HT-29 (cell line): ENCODE measurements at regions not wholly inside any gene's neighbourhood (a gene's known extent, or its start where the extent isn't known, plus 50 kb on each side); places are given as distances from the start of the nearest gene placed in this dataset.
"Not testable (repeated sequence)": the region's sequence is repeated elsewhere in the genome, so short reads cannot be mapped to it uniquely, and the experiment has no call there.

ENCODE experiments used
- DNase-seq: peaks from one replicate; pipeline ENCODE4 v3.0.0-alpha.2; 2015; ENCODE audit warnings: low spot score

- no peak for DNase-seq
Measured at GRCh38 chr7:106523482-106523881, 137.5 kb downstream of the CCDC71L start.

DNA sequence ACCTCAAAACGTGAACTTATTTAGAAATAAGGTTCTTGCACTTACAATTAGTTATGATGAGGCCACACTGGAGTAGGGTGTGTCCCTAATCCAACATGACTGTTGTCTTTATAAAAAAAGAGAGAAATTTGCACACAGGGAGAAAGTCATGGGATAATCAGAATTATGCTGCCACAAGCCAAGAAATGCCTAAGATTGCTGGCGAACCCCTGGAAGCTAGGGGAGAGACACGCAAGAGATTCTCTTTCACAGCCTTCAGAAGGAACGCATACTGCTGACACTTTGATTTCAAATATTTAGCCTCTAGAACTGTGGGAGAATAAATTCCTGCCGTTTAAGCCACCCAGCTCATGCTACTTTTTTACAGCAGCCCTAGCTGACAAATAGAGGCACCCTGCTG lies 138.3 kb downstream of the CCDC71L start:
- no peak for DNase-seq

DNA sequence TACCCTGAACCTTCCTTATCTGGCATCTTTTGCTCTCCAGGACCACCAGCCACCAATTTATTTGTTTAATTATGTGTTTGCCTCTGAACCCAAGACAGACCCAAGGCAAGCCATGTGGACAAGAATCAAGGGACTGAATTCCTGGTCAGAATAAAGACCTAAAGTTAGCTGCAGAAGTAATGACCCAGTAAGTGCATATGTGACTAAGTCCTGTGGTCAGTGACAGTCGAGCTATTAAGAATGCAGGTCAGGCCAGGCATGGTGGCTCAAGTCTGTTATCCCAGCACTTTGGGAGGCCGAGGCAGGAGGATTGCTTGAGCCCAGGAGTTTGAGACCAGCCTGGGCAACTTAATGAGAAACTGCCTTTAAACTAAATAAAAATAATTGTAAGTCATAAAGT lies 139.4 kb downstream of the CCDC71L start:
- no peak for DNase-seq

DNA sequence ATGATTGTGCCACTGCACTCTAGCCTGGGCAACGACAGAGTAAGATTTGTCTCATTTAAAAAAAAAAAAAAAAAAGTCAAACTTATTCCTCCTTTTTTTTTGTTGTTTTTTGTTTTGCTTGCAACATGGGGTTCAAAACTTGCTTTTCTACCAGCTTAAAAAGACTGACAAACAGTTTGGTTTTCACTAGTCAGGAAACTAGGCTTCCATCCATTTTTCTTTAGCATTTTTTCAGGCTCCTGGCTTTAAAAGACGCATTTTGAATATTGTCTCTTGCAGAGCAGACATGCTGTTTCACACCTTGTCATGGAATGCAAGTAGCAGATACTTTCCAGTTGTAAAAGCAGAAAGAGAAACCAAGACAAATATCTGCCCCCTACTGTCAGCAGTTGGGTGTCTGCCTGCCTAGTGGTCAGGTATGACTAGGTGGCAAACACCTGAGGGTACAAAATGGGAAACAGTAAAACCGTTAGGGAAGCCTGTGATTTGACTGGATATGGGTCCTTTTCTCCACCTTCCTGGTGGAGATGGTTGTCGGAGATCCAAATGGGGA lies 139.9 kb downstream of the CCDC71L start:
- peak; percentile 50 for DNase-seq

DNA sequence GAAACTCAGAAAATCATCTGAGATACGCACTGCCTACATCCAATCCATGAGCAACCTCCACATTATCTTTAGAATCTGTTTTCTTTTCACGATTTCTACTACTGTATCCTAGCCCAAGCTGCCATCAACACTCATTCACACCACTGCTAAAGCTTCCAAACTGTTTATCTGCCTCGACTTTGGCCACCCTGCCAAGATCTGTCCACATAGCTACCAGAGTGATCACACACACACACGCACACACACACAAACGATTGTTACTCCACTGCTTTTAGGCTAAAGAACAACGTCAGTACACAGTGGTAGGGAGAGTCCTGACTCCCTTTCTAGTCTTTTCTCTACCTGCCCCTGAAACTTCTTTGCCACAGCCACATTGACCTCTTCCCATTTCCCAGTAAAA lies 142.0 kb downstream of the CCDC71L start:
- no peak for DNase-seq

DNA sequence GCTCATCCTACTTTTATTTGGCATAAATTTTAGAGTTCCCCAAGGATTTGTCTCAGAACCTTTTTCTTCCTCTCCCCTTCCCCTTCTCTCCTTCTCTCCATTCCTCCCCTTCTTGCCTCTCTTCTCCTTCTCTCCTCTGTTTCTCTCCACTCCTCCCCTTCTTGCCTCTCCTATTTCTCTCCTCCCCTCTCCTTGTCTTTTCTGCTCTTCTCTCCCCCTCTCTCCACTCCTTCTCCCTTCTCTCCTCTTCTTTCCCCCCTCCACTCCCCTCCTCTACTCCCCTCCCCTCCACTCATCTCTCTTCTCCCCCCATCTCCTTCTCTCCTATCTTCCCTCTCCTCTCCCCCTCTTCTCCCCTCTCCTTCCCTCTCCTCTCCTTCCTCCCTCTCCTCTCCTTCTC lies 142.7 kb downstream of the CCDC71L start:
- no peak for DNase-seq

- DNase-seq = no peak
Measured at GRCh38 chr7:106517508-106517907, 143.4 kb downstream of the CCDC71L start.

GRCh38 chr7:106515321-106515720 lies 145.6 kb downstream of the CCDC71L start:
- DNase-seq = no peak

GRCh38 chr7:106514881-106515280 lies 146.1 kb downstream of the CCDC71L start:
- DNase-seq = no peak

DNA sequence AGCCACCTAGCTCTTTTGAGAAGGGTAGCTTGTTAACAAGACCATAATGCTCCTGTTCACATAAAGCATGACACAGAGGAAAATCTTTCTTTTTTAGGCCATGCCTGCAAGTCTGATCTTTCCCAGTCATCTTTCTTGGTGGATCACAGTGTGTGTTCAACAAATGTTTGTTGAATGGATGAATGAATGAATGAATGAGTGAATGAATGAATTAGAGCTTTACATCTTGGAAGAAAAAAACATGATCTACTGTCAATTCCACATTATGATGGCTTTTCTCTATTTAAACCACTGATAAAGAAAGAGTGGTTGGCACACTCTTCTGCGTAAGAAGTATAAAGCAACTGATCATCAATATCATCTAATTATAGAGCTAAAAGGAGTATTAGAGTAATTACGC lies 148.7 kb downstream of the CCDC71L start:
- no peak for DNase-seq

GRCh38 chr7:106504645-106505044 lies 156.3 kb downstream of the CCDC71L start:
- no peak for DNase-seq

- DNase-seq = no peak
Measured at GRCh38 chr7:106504207-106504606, 156.8 kb downstream of the CCDC71L start.

GRCh38 chr7:106503626-106504025 lies 157.3 kb downstream of the CCDC71L start:
- no peak for DNase-seq

DNA sequence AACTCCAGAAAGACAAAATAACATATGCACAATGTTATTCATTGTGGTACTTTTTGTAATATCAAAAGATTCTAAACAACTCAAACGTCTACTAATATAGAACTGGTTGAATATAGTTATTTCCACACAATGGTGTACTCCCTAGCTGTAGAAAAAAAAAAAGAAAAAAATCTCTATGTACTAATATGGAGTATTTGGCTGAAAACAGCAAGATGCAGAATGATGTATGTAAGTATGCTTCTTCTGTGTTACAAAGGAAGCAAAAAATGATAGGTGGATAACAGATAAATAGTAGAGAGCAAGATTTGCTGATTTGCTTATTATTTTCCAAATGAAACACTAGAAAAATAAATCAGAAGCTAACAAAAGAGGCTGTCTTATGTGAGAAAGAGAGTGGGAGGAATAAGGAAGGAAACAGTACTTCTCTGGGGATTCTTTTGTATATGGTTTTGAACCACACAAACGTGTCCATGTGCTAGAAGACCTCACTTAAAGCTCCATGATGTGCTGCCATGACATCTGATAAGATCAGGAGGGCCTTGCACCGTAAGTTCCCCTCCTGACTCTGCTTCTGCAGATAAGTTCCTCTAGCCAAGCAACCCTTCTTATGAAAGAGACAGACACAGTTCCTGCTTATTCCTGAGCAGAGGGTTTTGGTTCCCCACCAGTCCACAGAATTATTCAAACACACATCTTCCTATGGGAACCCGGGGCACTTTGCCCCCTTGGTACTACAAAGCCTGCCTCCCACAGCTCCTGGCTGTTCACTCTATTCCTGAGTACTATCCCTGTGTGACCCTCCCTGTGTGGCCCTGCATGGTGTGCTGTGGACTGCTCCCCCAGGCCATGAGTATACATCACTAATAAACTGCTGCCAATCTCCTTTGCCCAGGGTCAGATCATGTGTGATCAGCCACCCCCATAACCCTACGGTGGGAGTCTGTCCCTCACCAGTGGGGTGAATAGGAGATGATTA lies 159.1 kb downstream of the CCDC71L start:
- DNase-seq = no peak

GRCh38 chr7:106499897-106500296 lies 161.1 kb downstream of the CCDC71L start:
- no peak for DNase-seq

- DNase-seq = not testable (repeated sequence)
Measured at GRCh38 chr7:106498005-106498404, 163.0 kb downstream of the CCDC71L start.

DNA sequence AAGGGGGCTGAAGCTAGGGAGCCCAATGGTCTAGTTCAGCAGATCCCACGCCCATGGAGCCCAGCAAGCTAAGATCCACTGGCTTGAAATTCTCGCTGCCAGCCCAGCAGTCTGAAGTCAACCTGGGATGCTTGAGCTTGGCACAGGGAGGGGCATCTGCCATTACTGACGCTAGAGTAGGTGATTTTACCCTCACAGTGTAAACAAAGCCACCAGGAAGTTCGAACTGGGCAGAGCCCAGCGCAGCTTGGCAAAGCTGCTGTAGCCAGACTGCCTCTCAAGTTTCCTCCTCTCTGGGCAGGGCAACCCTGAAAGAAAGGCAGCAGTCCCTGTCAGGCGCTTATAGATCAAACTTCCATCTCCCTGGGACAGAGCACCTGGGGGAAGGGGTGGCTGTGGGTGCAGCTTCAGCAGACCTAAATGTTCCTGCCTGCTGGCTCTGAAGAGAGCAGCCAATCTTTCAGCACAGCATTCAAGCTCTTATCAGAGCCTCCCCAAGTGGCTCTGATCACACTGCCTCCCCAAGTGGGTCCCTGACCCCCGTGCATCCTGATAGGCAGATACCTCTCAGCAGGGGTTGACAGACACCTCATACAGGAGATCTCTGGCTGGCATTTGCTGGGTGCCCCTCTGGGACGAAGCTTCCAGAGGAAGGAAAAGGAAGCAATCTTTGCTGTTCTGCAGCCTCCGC lies 167.8 kb downstream of the CCDC71L start:
- peak; percentile 86 for DNase-seq

DNA sequence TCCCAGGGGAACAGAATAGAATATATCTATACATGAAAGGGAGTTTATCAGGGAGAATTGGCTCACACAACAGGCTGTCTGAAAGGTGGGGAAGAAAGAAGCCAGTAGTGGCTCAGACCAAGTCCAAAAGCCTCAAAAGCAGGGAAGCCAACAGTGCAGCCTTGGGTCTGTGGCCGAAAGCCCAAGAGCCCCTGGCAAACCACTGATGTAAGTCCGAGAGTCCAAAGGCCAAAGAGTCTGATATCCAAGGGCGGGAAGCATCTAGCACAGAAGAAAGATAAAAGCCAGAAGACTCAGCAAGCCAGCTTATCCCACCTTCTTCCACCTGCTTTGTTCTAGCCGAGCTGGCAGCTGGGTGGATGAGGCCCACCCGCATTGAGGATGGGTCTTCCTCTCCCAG lies 172.5 kb downstream of the CCDC71L start:
- no peak for DNase-seq

- no peak for DNase-seq
Measured at GRCh38 chr7:106487892-106488291, 173.1 kb downstream of the CCDC71L start.

DNA sequence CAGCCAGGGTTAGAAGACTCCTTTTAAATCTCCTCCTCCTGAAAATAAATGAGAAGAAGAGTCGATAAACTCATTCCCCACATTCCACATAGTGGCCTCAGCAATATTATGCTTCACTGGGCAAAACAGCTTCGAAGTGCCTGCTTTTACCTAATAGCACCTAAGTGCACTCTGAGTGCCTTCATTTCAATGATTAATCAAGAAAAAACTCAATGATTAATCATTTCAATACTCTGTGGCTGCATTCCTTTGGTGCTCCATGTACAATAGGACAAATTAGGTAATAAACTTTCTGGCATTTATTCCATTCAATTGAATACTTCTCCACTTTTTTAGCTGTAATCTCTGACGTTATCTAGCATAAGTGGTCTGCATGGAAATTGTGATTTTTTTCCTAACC lies 174.6 kb downstream of the CCDC71L start:
- no peak for DNase-seq

- DNase-seq = no peak
Measured at GRCh38 chr7:106485919-106486318, 175.0 kb downstream of the CCDC71L start.

GRCh38 chr7:106485031-106485551 lies 175.9 kb downstream of the CCDC71L start:
- DNase-seq = no peak
